ENCODE measurements at regions not wholly inside any gene's neighbourhood (a gene's known extent, or its start where the extent isn't known, plus 50 kb on each side); places are given as distances from the start of the nearest gene placed in this dataset.
"Not testable (repeated sequence)": the region's sequence is repeated elsewhere in the genome, so short reads cannot be mapped to it uniquely, and the experiment has no call there.

- DNase-seq (ENCODE audit: low spot score) = no peak
Measured at GRCh38 chr17:52546990-52547389, 388.5 kb upstream of the CA10 start.

GRCh38 chr17:52546493-52546892 is 388.0 kb upstream of the CA10 start:
- DNase-seq (ENCODE audit: low spot score) = peak; percentile 7

GRCh38 chr17:52537421-52537820 is 378.9 kb upstream of the CA10 start:
- no peak for DNase-seq (ENCODE audit: low spot score)

GRCh38 chr17:52536489-52536888 is 378.0 kb upstream of the CA10 start:
- no peak for DNase-seq (ENCODE audit: low spot score)

GRCh38 chr17:52532373-52532772 is 373.9 kb upstream of the CA10 start:
- DNase-seq (ENCODE audit: low spot score) = no peak

- no peak for DNase-seq (ENCODE audit: low spot score)
Measured at GRCh38 chr17:52524096-52524637, 365.7 kb upstream of the CA10 start.

- no peak for DNase-seq (ENCODE audit: low spot score)
Measured at GRCh38 chr17:52517176-52517575, 358.7 kb upstream of the CA10 start.

GRCh38 chr17:52515927-52516326 is 357.4 kb upstream of the CA10 start:
- no peak for DNase-seq (ENCODE audit: low spot score)

- no peak for DNase-seq (ENCODE audit: low spot score)
Measured at GRCh38 chr17:52505601-52506000, 347.1 kb upstream of the CA10 start.

- DNase-seq (ENCODE audit: low spot score) = no peak
Measured at GRCh38 chr17:52504081-52504480, 345.6 kb upstream of the CA10 start.

- DNase-seq (ENCODE audit: low spot score) = no peak
Measured at GRCh38 chr17:52495646-52496045, 337.1 kb upstream of the CA10 start.

GRCh38 chr17:52482271-52482670 is 323.8 kb upstream of the CA10 start:
- no peak for DNase-seq (ENCODE audit: low spot score)

GRCh38 chr17:52477824-52478699 is 319.5 kb upstream of the CA10 start:
- DNase-seq (ENCODE audit: low spot score) = no peak

- DNase-seq (ENCODE audit: low spot score) = no peak
Measured at GRCh38 chr17:52476638-52477313, 318.3 kb upstream of the CA10 start.

GRCh38 chr17:52470553-52470952 is 312.0 kb upstream of the CA10 start:
- no peak for DNase-seq (ENCODE audit: low spot score)

- DNase-seq (ENCODE audit: low spot score) = no peak
Measured at GRCh38 chr17:52465407-52465806, 306.9 kb upstream of the CA10 start.

- no peak for DNase-seq (ENCODE audit: low spot score)
Measured at GRCh38 chr17:52451294-52451861, 292.9 kb upstream of the CA10 start.

GRCh38 chr17:52442350-52442749 is 283.8 kb upstream of the CA10 start:
- no peak for DNase-seq (ENCODE audit: low spot score)

GRCh38 chr17:52420555-52421078 is 262.1 kb upstream of the CA10 start:
- DNase-seq (ENCODE audit: low spot score) = no peak

GRCh38 chr17:52419229-52419641 is 260.7 kb upstream of the CA10 start:
- no peak for DNase-seq (ENCODE audit: low spot score)

- no peak for DNase-seq (ENCODE audit: low spot score)
Measured at GRCh38 chr17:52410781-52411180, 252.3 kb upstream of the CA10 start.

- not testable (repeated sequence) for DNase-seq (ENCODE audit: low spot score)
Measured at GRCh38 chr17:52409222-52409621, 250.7 kb upstream of the CA10 start.

- no peak for DNase-seq (ENCODE audit: low spot score)
Measured at GRCh38 chr17:52395308-52395707, 236.8 kb upstream of the CA10 start.

All from iPS-NIHi11 (cell line).